ENCODE measurements at regions not wholly inside any gene's neighbourhood (a gene's known extent, or its start where the extent isn't known, plus 50 kb on each side); places are given as distances from the start of the nearest gene placed in this dataset.

GRCh38 chr7:80977751-80978150 is 58.9 kb upstream of the SEMA3C start:
- no peak for DNase-seq (ENCODE audit: low spot score)

- no peak for DNase-seq (ENCODE audit: low spot score)
Measured at GRCh38 chr7:80974396-80975358, 55.8 kb upstream of the SEMA3C start.

GRCh38 chr7:80971225-80971624 is 52.4 kb upstream of the SEMA3C start:
- DNase-seq (ENCODE audit: low spot score) = no peak
